GM18498 (cell line): ENCODE measurements at regions not wholly inside any gene's neighbourhood (a gene's known extent, or its start where the extent isn't known, plus 50 kb on each side); places are given as distances from the start of the nearest gene placed in this dataset.
"Not testable (repeated sequence)": the region's sequence is repeated elsewhere in the genome, so short reads cannot be mapped to it uniquely, and the experiment has no call there.

Source experiments
- ATAC-seq: cut with Tn5 transposase; IDR thresholded peaks from one replicate; pipeline ENCODE4 v1.9.1; 2021; ENCODE audit warnings: mild to moderate bottlenecking, moderate library complexity; ENCODE audit not compliant: unreplicated experiment

DNA sequence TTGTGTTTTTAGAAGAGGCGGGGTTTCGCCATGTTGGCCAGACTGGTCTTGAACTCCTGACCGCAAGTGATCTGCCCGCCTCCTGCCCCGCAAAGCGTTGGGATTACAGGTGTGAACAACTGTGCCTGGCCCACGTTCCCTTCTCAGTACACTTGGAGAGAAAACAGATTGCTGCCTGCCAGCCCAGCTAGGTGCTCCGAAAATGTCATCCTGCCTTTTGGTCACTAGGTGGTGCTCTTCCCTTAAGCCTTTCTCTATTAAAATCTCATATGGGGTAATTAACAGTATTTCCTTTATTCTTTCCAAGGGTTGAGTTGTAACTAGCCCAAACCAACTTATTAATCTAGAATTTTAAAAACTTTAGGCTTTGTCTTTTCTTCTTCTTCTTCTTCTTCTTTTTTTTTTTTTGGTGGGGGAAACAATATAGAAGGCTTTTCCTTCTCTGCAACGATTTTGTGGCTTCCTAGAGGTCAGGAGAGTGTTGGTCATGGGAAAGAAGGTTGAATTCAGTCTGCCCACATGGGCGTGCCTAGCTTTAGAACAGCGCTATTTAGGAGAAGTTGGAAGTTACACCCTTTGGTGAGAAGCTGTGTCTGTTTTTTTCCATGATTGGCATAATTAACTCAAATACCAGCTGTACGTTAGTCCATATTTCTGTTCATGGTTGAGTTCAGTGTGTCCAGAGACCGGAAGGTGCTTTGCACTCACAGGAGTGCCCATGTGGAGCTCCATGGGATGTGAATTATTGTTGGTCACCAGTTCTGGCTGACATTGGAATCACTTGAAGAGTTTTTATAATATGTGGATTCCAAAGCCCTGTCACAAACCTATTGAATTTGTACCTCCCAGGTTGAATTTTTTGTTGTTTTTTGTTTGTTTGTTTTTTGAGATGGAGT lies 110.1 kb downstream of the LAT start:
- not testable (repeated sequence) for ATAC-seq

DNA sequence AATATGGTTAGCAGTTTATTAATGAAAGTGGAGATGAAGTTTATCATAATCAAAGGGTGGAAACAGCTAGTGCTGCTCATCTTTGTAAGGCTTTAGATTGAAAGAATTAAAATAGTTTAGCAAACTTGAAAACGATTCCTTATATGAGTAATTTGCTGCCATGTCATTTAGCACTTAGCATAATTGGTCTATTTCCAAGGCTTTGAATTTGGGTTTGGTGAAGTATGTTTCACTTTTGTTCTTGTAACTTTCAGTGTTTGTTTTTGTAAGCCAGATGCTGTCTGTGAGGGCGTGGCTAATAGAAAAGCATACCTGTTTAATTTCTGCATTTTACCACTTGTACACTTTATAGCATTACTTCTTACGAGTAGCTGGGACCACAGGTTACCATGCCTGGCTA lies 109.5 kb downstream of the LAT start:
- ATAC-seq, result not testable (repeated sequence)

- not testable (repeated sequence) for ATAC-seq
These were observed 104.8 kb downstream of the LAT start for GRCh38 chr16:29089679-29090078.

GRCh38 chr16:29087673-29088072 lies 102.8 kb downstream of the LAT start:
- not testable (repeated sequence) for ATAC-seq

DNA sequence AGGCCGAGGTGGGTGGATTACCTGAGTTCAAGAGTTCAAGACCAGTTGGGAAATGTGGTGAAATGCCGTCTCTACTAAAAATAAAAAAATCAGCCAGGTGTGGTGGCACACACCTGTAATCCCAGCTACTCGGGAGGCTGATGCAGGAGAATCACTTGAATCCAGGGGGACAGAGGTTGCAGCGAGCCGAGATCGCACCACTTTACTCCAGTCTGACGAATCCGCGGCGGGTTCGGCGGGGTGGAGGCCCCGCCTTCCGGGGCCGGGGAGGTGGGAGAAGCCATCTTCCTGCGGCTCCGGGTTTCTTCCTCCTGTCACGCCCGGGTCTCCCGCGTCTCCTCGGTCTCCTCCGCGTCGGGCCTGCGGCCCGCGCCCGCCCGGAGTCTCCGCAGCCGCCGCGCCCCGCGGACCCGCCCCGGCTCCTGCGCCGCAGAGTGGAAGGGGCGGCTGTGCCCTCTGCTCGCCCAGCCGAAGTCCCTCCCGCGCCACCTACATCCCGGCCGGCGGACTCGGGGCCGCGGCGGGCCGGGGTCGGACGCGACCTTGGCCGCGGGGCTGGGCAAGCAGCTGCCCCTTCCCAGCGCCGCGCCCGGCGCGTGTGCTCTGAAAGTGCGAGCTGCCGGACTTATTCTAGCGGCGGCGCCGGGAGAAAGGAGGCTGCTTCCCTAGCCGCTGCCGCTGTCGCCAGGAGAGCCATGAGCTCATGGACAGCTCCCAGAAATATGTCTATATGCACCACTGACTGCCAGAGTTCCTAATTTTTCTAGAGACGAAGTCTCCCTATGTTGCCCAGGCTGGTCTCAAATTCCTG lies 97.2 kb downstream of the LAT start:
- peak; percentile 51 for ATAC-seq

DNA sequence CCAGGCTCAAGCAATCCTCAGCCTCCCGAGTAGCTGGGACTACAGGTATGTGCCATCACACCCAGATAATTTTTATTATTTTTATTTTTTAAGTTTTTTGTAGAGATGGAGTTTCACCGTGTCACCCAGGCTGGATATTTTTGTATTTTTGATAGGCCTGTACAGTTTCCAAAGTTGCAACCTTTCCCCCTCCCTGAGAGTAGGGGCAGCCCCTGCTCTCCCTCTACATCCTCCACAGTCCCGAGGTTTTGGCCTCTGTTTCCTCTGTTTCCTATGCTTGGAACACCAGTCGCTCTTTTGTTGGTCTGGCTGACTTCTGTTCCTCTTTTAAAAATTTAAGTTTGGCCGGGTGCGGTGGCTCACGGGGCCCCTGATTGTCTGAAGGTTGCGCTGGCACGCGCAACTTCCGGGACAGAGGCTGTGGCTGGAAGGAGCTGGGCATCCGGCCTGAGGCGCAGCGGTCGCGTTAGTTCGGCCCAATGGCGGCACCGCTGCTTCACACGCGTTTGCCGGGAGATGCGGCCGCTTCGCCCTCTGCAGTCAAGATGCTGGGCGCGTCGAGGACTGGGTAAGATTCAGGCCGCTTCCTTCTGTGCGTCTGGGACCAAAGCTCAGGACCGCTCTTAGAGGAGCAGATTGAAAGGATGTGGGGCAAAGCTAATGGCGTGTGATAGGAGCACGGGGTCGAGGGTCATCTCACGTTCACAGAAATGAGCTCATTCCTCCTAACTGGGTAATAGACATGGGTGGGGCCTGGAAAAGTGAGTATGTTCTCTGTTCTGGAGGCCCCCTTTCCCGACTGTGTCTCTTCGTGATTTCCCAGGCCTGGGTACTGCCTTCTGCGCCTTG lies 89.9 kb downstream of the LAT start:
- ATAC-seq, result peak; percentile 89

- ATAC-seq, result not testable (repeated sequence)
These were observed 77.4 kb downstream of the LAT start for GRCh38 chr16:29062235-29062634.

DNA sequence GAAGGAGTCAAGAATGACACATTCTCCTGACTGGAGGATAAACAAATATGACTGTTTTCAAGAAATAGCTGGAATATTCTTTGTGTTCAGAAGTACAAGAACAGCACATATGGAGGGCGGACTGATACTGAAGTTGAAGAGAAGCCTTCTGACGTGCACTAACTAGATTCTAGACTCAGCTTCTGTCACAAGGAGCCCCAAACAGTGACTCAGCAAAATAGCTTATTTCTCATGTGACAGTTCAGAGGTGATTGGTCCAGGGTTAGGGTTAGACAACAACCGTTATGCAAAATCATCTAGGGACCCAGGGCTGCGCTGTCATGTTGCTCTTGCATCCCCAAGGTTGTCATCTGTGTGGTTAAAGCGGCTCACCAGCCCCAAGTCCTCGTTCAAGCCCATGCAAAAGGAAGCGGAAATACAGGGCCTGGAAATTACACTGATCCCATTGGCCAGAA lies 76.6 kb downstream of the LAT start:
- not testable (repeated sequence) for ATAC-seq

DNA sequence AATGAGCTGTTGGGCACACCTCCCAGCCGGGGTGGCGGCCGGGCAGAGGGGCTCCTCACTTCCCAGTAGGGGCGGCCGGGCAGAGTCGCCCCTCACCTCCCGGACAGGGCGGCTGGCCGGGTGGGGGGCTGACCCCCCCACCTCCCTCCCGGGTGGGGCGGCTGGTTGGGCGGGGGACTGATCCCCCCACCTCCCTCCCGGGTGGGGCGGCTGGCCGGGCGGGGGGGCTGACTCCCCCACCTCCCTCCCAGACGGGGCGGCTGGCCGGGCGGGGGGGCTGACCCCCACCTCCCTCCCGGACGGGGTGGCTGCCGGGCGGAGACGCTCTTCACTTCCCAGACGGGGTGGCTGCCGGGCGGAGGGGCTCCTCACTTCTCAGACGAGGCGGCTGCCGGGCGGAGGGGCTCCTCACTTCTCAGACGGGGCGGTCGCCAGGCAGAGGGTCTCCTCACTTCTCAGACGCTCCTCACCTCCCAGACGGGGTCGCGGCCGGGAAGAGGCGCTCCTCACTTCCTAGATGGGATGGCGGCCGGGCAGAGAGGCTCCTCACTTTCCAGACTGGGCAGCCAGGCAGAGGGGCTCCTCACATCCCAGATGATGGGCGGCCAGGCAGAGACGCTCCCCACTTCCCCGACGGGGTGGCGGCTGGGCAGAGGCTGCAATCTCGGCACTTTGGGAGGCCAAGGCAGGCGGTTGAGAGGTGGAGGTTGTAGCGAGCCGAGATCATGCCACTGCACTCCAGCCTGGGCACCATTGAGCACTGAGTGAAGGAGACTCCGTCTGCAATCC lies 75.4 kb downstream of the LAT start:
- ATAC-seq, result not testable (repeated sequence)

- not testable (repeated sequence) for ATAC-seq
These were observed 74.7 kb downstream of the LAT start for GRCh38 chr16:29059575-29059974.
